ENCODE measurements at regions not wholly inside any gene's neighbourhood (a gene's known extent, or its start where the extent isn't known, plus 50 kb on each side); places are given as distances from the start of the nearest gene placed in this dataset.

- no peak overlapping the region for H3K4me3 Mint-ChIP-seq
- ChIA-PET POLR2A (no interaction called here), CTCF (no interaction called here)
Measured at GRCh38 chrX:10030570-10030969, 63.4 kb downstream of the CLDN34 start.

GRCh38 chrX:10031746-10032145 is 64.6 kb downstream of the CLDN34 start:
- POLR2A ChIA-PET: no interaction called here
- no peak overlapping the region for H3K4me3 Mint-ChIP-seq

More at GRCh38 chrX:10030570-10030969, 63.4 kb downstream of the CLDN34 start:
- Mint-ChIP-seq H3K27ac (no peak overlapping the region), H3K27me3 (no peaks in the 10 kb centered on the region), H3K36me3 (ENCODE audit: low read depth) (no peaks in the 10 kb centered on the region), H3K4me1 (ENCODE audit: low read depth) (no peaks in the 10 kb centered on the region), H3K9me3 (no peaks in the 10 kb centered on the region)
- no peak overlapping the region for H3K27ac ChIP-seq (ENCODE audit: low read depth in 1 of 2, low read length in 2 of 2)
- H3K36me3 ChIP-seq (ENCODE audit: insufficient read depth, low read length): no peaks in the 10 kb centered on the region
- ATAC-seq (ENCODE audit: poor library complexity) (no peak), DNase-seq (no peak)
- no peaks in the 10 kb centered on the region for H3K4me1 ChIP-seq (ENCODE audit: insufficient read depth, low read length)
- intact Hi-C loops (cut with DNase I, micrococcal nuclease): no loop called here
- H3K9me3 ChIP-seq (ENCODE audit: control insufficient read depth in 1 of 2, insufficient read depth in 1 of 2, low read length in 2 of 2): no peaks in the 10 kb centered on the region
- H3K4me3 ChIP-seq (ENCODE audit: low read length): no peak overlapping the region
- TF ChIP-seq, protein P1, sequence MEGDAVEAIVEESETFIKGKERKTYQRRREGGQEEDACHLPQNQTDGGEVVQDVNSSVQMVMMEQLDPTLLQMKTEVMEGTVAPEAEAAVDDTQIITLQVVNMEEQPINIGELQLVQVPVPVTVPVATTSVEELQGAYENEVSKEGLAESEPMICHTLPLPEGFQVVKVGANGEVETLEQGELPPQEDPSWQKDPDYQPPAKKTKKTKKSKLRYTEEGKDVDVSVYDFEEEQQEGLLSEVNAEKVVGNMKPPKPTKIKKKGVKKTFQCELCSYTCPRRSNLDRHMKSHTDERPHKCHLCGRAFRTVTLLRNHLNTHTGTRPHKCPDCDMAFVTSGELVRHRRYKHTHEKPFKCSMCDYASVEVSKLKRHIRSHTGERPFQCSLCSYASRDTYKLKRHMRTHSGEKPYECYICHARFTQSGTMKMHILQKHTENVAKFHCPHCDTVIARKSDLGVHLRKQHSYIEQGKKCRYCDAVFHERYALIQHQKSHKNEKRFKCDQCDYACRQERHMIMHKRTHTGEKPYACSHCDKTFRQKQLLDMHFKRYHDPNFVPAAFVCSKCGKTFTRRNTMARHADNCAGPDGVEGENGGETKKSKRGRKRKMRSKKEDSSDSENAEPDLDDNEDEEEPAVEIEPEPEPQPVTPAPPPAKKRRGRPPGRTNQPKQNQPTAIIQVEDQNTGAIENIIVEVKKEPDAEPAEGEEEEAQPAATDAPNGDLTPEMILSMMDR (IDR thresholded peaks at IDR 0.05): no peak
- no peaks in the 10 kb centered on the region for H3K27me3 ChIP-seq (ENCODE audit: control insufficient read depth in 1 of 2, insufficient read depth in 2 of 2, low read length in 2 of 2)

GRCh38 chrX:10032147-10032546 is 65.0 kb downstream of the CLDN34 start:
- H3K4me1 ChIP-seq (ENCODE audit: insufficient read depth, low read length): no peaks in the 10 kb centered on the region

More at GRCh38 chrX:10031746-10032145, 64.6 kb downstream of the CLDN34 start:
- CTCF ChIA-PET: no interaction called here
- Histone ChIP-seq H3K4me3 (ENCODE audit: low read length) (no peak overlapping the region), H3K36me3 (ENCODE audit: insufficient read depth, low read length) (no peaks in the 10 kb centered on the region), H3K4me1 (ENCODE audit: insufficient read depth, low read length) (no peaks in the 10 kb centered on the region), H3K27me3 (ENCODE audit: control insufficient read depth in 1 of 2, insufficient read depth in 2 of 2, low read length in 2 of 2) (no peaks in the 10 kb centered on the region), H3K9me3 (ENCODE audit: control insufficient read depth in 1 of 2, insufficient read depth in 1 of 2, low read length in 2 of 2) (no peaks in the 10 kb centered on the region), H3K27ac (ENCODE audit: low read depth in 1 of 2, low read length in 2 of 2) (no peak overlapping the region)
- Mint-ChIP-seq H3K36me3 (ENCODE audit: low read depth) (no peaks in the 10 kb centered on the region), H3K27ac (no peak overlapping the region), H3K9me3 (no peaks in the 10 kb centered on the region), H3K27me3 (no peaks in the 10 kb centered on the region), H3K4me1 (ENCODE audit: low read depth) (no peaks in the 10 kb centered on the region)
- intact Hi-C loops (cut with DNase I, micrococcal nuclease): no loop called here
- no peak for ATAC-seq (ENCODE audit: poor library complexity)
- no peak for DNase-seq
- TF ChIP-seq, protein P1 (IDR thresholded peaks at IDR 0.05): no peak

More at GRCh38 chrX:10032147-10032546, 65.0 kb downstream of the CLDN34 start:
- DNase-seq (no peak), ATAC-seq (ENCODE audit: poor library complexity) (no peak)
- Histone ChIP-seq H3K9me3 (ENCODE audit: control insufficient read depth in 1 of 2, insufficient read depth in 1 of 2, low read length in 2 of 2) (no peaks in the 10 kb centered on the region), H3K27me3 (ENCODE audit: control insufficient read depth in 1 of 2, insufficient read depth in 2 of 2, low read length in 2 of 2) (no peaks in the 10 kb centered on the region), H3K4me3 (ENCODE audit: low read length) (no peak overlapping the region), H3K27ac (ENCODE audit: low read depth in 1 of 2, low read length in 2 of 2) (no peak overlapping the region), H3K36me3 (ENCODE audit: insufficient read depth, low read length) (no peaks in the 10 kb centered on the region)
- Mint-ChIP-seq H3K27ac (no peak overlapping the region), H3K9me3 (no peaks in the 10 kb centered on the region), H3K36me3 (ENCODE audit: low read depth) (no peaks in the 10 kb centered on the region), H3K27me3 (no peaks in the 10 kb centered on the region), H3K4me1 (ENCODE audit: low read depth) (no peaks in the 10 kb centered on the region), H3K4me3 (no peak overlapping the region)
- TF ChIP-seq, protein P1 (IDR thresholded peaks at IDR 0.05): no peak
- intact Hi-C loops (cut with DNase I, micrococcal nuclease): no loop called here
- CTCF ChIA-PET: no interaction called here
- POLR2A ChIA-PET: no interaction called here
